PC-9 (cell line): ENCODE measurements at regions not wholly inside any gene's neighbourhood (a gene's known extent, or its start where the extent isn't known, plus 50 kb on each side); places are given as distances from the start of the nearest gene placed in this dataset.

ENCODE experiments used
- BruUV-seq: library from RNA; stranded (reverse); fragments of 400-500 nt; replicated peaks from 2 replicates; lab custom pipeline; 2021; lab: Mats Ljungman, UMichigan
- CTCF ChIA-PET: fragments of 300-600 bp; sonication (Branson Sonifier 250); formaldehyde crosslinking; loops from one replicate; lab custom pipeline; 2022; ENCODE audit warnings: antibody characterized with exemption; lab: Charles Lee
- POLR2A ChIA-PET: fragments of 300-600 bp; sonication (Branson Sonifier 250); formaldehyde crosslinking; loops from one replicate; lab custom pipeline; 2022; ENCODE audit warnings: antibody characterized with exemption; ENCODE audit not compliant: unreplicated experiment; lab: Charles Lee
- DNase-seq, 2 experiments: peaks; one replicate each; pipeline versions ENCODE4 v3.0.0 to v3.0.0-alpha.2; 2015 to 2022; ENCODE audit warnings: mixed read lengths in 1 of 2
- H2AFZ ChIP-seq: fragments of 200-600 bp; sonication (generic); 2 replicates; pipeline ENCODE4 v1.8.1; 2017; ENCODE audit warnings: antibody characterized with exemption
- H3F3A ChIP-seq: fragments of 200-600 bp; sonication (generic); 2 replicates; pipeline ENCODE4 v1.8.1; 2017; ENCODE audit warnings: antibody characterized with exemption, mild to moderate bottlenecking, low read depth; ENCODE audit not compliant: insufficient read depth
- H3K27ac ChIP-seq: fragments of 200-600 bp; sonication (generic); 2 replicates; pipeline ENCODE4 v1.6.1; 2016; ENCODE audit warnings: mixed run types
- H3K27me3 ChIP-seq: fragments of 200-600 bp; sonication (generic); 2 replicates; pipeline ENCODE4 v1.6.1; 2016; ENCODE audit warnings: low read depth, mixed run types; ENCODE audit not compliant: insufficient read depth
- H3K36me3 ChIP-seq: fragments of 200-600 bp; sonication (generic); 2 replicates; pipeline ENCODE4 v1.6.1; 2016; ENCODE audit warnings: low read depth, mixed run types
- H3K4me1 ChIP-seq: fragments of 200-600 bp; sonication (generic); replicated peaks from 2 replicates; pipeline ENCODE4 v1.6.1; 2016; ENCODE audit warnings: mixed run types; ENCODE audit not compliant: insufficient read depth
- H3K4me2 ChIP-seq: fragments of 200-600 bp; sonication (generic); 2 replicates; pipeline ENCODE4 v1.6.1; 2017; ENCODE audit warnings: mixed run types
- H3K4me3 ChIP-seq: fragments of 200-600 bp; sonication (generic); 2 replicates; pipeline ENCODE4 v1.6.1; 2016; ENCODE audit warnings: mixed run types
- H3K79me2 ChIP-seq: fragments of 200-600 bp; sonication (generic); 2 replicates; pipeline ENCODE4 v1.6.1; 2017; ENCODE audit warnings: low read depth, mixed run types
- H3K9me2 ChIP-seq: fragments of 200-600 bp; sonication (generic); 2 replicates; pipeline ENCODE4 v1.8.1; 2017; ENCODE audit warnings: mild to moderate bottlenecking; ENCODE audit not compliant: insufficient read depth
- H3K9me3 ChIP-seq: fragments of 200-600 bp; sonication (generic); 2 replicates; pipeline ENCODE4 v1.8.1; 2016; ENCODE audit warnings: low read depth; ENCODE audit not compliant: insufficient read depth
- H4K20me1 ChIP-seq: fragments of 200-600 bp; sonication (generic); 2 replicates; pipeline ENCODE4 v1.8.1; 2017; ENCODE audit not compliant: insufficient read depth
- EZH2 ChIP-seq: fragments of 200-600 bp; sonication (generic); IDR thresholded peaks from 2 replicates; pipeline ENCODE4 v1.8.0; 2017; ENCODE audit warnings: antibody characterized with exemption, low read depth
- intact Hi-C: fragments of 100-400 bp; cut with micrococcal nuclease; formaldehyde crosslinking; loops from one replicate; pipeline ENCODE4 v1.10.0; 2022; ENCODE audit not compliant: unreplicated experiment
- TF ChIP-seq, protein P1 (sequence below): fragments of 200-600 bp; sonication (generic); conservative IDR thresholded peaks from 2 replicates; pipeline ENCODE4 v1.6.1; 2017; ENCODE audit warnings: mixed run types, antibody characterized with exemption, mild to moderate bottlenecking, moderate library complexity

DNA sequence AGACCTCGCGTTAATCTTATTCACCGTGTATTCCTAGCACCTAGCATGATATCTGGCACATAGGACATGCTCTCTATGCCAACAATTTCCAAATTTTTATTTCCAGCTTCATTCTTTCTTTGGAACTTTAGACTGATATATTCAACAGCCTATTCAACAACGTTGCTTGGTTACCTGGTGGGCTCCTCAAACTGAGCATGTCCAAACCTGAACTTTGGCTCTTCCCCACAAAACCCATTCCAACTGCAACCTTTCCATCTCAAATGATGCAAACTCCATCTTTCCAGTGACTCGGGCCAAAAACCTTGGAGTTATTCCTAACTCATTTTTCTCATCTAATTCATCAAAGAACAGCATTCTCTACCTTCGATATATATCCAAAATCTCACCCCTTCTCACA lies 525.2 kb downstream of the AGTPBP1 start:
- no peak for DNase-seq
- no peak overlapping the region for H3K4me3 ChIP-seq
- intact Hi-C loops = no loop called here
- H2AFZ ChIP-seq = no peak overlapping the region
- TF ChIP-seq, protein P1, sequence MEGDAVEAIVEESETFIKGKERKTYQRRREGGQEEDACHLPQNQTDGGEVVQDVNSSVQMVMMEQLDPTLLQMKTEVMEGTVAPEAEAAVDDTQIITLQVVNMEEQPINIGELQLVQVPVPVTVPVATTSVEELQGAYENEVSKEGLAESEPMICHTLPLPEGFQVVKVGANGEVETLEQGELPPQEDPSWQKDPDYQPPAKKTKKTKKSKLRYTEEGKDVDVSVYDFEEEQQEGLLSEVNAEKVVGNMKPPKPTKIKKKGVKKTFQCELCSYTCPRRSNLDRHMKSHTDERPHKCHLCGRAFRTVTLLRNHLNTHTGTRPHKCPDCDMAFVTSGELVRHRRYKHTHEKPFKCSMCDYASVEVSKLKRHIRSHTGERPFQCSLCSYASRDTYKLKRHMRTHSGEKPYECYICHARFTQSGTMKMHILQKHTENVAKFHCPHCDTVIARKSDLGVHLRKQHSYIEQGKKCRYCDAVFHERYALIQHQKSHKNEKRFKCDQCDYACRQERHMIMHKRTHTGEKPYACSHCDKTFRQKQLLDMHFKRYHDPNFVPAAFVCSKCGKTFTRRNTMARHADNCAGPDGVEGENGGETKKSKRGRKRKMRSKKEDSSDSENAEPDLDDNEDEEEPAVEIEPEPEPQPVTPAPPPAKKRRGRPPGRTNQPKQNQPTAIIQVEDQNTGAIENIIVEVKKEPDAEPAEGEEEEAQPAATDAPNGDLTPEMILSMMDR = no peak
- TF ChIP-seq EZH2 = no peak
- no peaks in the 10 kb centered on the region for H3K36me3 ChIP-seq
- H4K20me1 ChIP-seq = no peaks in the 10 kb centered on the region
- no peaks in the 10 kb centered on the region for H3K79me2 ChIP-seq
- no peaks in the 10 kb centered on the region for H3F3A ChIP-seq
- H3K4me1 ChIP-seq = 0 out of 2 replicates have a peak, but pooled peaks cover 6% of the 10 kb centered on the region
- no peak overlapping the region for H3K27ac ChIP-seq
- H3K9me3 ChIP-seq = no peaks in the 10 kb centered on the region
- BruUV-seq = no TSS peak
- ChIA-PET CTCF (no interaction called here), POLR2A (no interaction called here)
- H3K9me2 ChIP-seq = no peaks in the 10 kb centered on the region
- no peak overlapping the region for H3K4me2 ChIP-seq
- peaks cover 3% of the 10 kb centered on the region; the same call in 1 of the 2 replicates for H3K27me3 ChIP-seq

- Histone ChIP-seq H3K27me3 (peaks cover under 1% of the 10 kb centered on the region; the same call in 1 of the 2 replicates), H3K4me2 (no peak overlapping the region)
- intact Hi-C loops = no loop called here
These were observed 525.8 kb downstream of the AGTPBP1 start for GRCh38 chr9:85215961-85216360.

DNA sequence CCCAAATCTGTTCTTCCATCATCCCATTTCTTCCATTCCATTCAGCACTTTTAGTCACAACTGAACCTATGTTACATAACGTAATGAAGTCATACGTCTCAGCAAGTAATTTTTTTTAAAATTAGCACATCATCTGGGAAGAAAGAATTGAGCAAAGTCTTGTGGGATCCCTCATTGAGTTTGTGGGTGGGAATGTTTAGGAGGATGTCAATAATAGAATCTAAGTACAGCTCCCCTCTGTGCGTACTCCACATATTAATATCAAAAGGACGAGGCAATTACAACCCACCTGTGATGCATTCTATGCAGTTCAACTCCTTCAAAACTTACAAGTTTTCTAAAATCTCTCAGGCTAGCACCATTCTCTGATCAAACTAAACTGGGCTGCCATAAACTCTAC lies 526.3 kb downstream of the AGTPBP1 start:
- Histone ChIP-seq H3K27me3 (no peaks in the 10 kb centered on the region; the same call in 1 of the 2 replicates), H3K9me3 (no peaks in the 10 kb centered on the region), H3K27ac (no peak overlapping the region), H3K4me2 (no peak overlapping the region), H3K4me3 (no peak overlapping the region), H3F3A (no peaks in the 10 kb centered on the region), H2AFZ (no peak overlapping the region), H3K4me1 (0 out of 2 replicates have a peak, but pooled peaks cover 6% of the 10 kb centered on the region), H3K36me3 (no peaks in the 10 kb centered on the region), H4K20me1 (no peaks in the 10 kb centered on the region), H3K79me2 (no peaks in the 10 kb centered on the region), H3K9me2 (no peaks in the 10 kb centered on the region)
- DNase-seq = no peak
- TF ChIP-seq EZH2 = no peak
- TF ChIP-seq, protein P1 = no peak
- ChIA-PET CTCF (no interaction called here), POLR2A (no interaction called here)
- intact Hi-C loops = no loop called here
- BruUV-seq = no TSS peak

More at GRCh38 chr9:85215961-85216360, 525.8 kb downstream of the AGTPBP1 start:
- no peaks in the 10 kb centered on the region for H3K9me3 ChIP-seq
- no peak overlapping the region for H3K4me3 ChIP-seq
- 0 out of 2 replicates have a peak, but pooled peaks cover 6% of the 10 kb centered on the region for H3K4me1 ChIP-seq
- H3K36me3 ChIP-seq = no peaks in the 10 kb centered on the region
- H3F3A ChIP-seq = no peaks in the 10 kb centered on the region
- no peak for DNase-seq
- no peaks in the 10 kb centered on the region for H3K9me2 ChIP-seq
- H3K79me2 ChIP-seq = no peaks in the 10 kb centered on the region
- ChIA-PET POLR2A (no interaction called here), CTCF (no interaction called here)
- no TSS peak for BruUV-seq
- no peaks in the 10 kb centered on the region for H4K20me1 ChIP-seq
- no peak overlapping the region for H2AFZ ChIP-seq
- no peak for TF ChIP-seq EZH2
- TF ChIP-seq, protein P1 = no peak
- H3K27ac ChIP-seq = no peak overlapping the region
